HFFc6 (cell line): ENCODE measurements at regions not wholly inside any gene's neighbourhood (a gene's known extent, or its start where the extent isn't known, plus 50 kb on each side); places are given as distances from the start of the nearest gene placed in this dataset.

Experiments
- DNase-seq: peaks from one replicate; pipeline ENCODE4 v3.0.0-alpha.2; 2018
- H3K27ac Mint-ChIP-seq: 2 replicates; pipeline ENCODE4 v1.8.0; 2020; ENCODE audit warnings: mild to moderate bottlenecking, mixed read lengths
- H3K27me3 Mint-ChIP-seq: 2 replicates; pipeline ENCODE4 v1.8.0; 2021; ENCODE audit warnings: mild to moderate bottlenecking, moderate library complexity, mixed read lengths; ENCODE audit not compliant: insufficient read depth
- H3K36me3 Mint-ChIP-seq: 2 replicates; pipeline ENCODE4 v1.8.0; 2021; ENCODE audit warnings: low read depth, mixed read lengths
- H3K4me1 Mint-ChIP-seq: 2 replicates; pipeline ENCODE4 v1.8.0; 2020; ENCODE audit warnings: low read depth, mixed read lengths
- H3K4me3 Mint-ChIP-seq: 2 replicates; pipeline ENCODE4 v1.8.0; 2020; ENCODE audit warnings: mild to moderate bottlenecking, moderate library complexity, mixed read lengths
- H3K9me3 Mint-ChIP-seq: 2 replicates; pipeline ENCODE4 v1.8.0; 2020; ENCODE audit warnings: mild to moderate bottlenecking, mixed read lengths
- TF ChIP-seq, protein P1 (sequence below): fragments of 200-600 bp; sonication (generic); IDR thresholded peaks from 2 replicates; pipeline ENCODE4 v1.5.0; 2021; ENCODE audit warnings: antibody characterized with exemption, mild to moderate bottlenecking

DNA sequence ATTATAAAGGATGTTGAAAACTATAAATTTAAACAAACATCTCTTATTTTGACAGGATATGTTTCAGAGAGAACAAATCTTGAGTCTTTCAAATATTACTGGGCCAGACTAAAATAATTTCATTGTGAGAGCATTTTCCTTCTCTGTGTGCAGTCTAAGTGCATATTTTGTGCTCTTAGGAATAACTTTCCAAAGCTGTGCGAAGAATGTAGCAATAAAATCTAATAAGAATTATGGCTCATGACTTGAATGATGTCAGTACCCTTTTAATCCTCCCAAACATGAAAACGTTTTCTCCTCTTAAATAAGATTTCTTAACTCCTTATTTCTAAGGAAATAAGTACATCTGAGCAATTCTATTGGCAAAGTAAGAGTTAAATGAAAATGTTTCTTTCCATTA lies 76.2 kb upstream of the EFEMP1 start:
- H3K27me3 Mint-ChIP-seq, result no peaks in the 10 kb centered on the region; the same call in 1 of the 2 replicates
- TF ChIP-seq, protein P1, sequence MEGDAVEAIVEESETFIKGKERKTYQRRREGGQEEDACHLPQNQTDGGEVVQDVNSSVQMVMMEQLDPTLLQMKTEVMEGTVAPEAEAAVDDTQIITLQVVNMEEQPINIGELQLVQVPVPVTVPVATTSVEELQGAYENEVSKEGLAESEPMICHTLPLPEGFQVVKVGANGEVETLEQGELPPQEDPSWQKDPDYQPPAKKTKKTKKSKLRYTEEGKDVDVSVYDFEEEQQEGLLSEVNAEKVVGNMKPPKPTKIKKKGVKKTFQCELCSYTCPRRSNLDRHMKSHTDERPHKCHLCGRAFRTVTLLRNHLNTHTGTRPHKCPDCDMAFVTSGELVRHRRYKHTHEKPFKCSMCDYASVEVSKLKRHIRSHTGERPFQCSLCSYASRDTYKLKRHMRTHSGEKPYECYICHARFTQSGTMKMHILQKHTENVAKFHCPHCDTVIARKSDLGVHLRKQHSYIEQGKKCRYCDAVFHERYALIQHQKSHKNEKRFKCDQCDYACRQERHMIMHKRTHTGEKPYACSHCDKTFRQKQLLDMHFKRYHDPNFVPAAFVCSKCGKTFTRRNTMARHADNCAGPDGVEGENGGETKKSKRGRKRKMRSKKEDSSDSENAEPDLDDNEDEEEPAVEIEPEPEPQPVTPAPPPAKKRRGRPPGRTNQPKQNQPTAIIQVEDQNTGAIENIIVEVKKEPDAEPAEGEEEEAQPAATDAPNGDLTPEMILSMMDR, result no peak
- H3K9me3 Mint-ChIP-seq, result no peaks in the 10 kb centered on the region
- no peaks in the 10 kb centered on the region for H3K36me3 Mint-ChIP-seq
- no peak for DNase-seq
- no peak overlapping the region for H3K4me3 Mint-ChIP-seq
- H3K4me1 Mint-ChIP-seq, result peaks cover 6% of the 10 kb centered on the region; the same call in 1 of the 2 replicates
- H3K27ac Mint-ChIP-seq, result no peak overlapping the region

DNA sequence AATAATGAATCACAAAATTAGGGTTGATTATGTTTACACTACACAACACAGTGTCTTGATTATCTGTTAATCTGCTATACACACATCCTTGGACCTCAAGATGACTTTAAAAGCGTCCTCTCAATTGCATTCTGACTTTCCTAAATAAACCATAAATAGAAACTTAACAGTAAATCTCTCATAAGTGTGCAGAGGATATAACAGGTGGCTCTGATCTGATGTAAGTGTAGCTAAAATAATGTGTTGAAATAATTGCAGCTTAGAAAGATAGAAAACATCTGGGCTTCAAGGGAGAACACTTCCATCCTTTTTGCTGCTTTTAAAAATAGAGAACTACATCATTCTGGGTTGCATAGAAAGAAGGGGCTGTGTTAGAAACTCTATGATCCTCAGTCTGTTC lies 78.4 kb upstream of the EFEMP1 start:
- no peak overlapping the region for H3K4me3 Mint-ChIP-seq
- DNase-seq, result no peak
- TF ChIP-seq, protein P1, result no peak
- H3K4me1 Mint-ChIP-seq, result no peaks in the 10 kb centered on the region
- H3K9me3 Mint-ChIP-seq, result no peaks in the 10 kb centered on the region
- no peak overlapping the region for H3K27ac Mint-ChIP-seq
- no peaks in the 10 kb centered on the region; the same call in 1 of the 2 replicates for H3K27me3 Mint-ChIP-seq
- H3K36me3 Mint-ChIP-seq, result no peaks in the 10 kb centered on the region

DNA sequence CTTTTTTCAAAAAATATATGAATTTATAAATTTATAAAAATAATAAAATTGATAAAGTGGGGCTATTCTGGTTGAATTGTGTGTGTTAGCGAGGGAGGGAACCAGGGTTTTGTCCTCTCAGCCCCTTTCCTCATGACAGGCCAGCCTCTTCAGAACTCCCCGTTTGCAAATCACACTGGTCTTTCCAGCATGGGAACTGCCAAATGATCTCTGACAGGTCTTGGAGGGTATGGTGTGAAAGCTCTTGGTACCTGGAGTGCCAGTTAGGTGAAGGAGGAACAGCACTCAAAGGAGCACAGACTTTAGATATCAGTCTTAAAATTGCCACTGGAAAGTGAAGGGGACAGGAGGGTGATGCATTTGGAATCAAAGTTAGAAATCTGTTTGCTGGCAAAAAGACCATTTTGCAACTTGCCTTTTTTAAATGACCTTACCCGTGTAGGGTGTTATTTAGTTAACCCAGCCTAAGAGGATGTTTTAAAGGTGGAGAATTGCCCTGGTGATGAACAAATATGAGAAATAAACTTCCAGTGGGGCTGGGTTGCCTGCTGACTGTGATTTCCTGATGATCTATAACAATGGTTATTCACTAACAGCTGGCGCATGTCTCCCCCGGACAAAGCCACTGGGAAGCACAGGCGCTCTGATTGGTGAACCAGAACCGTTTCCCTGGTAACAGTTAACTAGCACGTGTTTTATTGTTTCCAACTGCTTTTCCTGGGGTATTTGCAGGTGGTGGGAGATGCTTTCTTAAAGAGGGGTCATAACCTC lies 85.3 kb upstream of the EFEMP1 start:
- Mint-ChIP-seq H3K36me3 (no peaks in the 10 kb centered on the region), H3K9me3 (no peaks in the 10 kb centered on the region), H3K4me1 (peaks cover 10% of the 10 kb centered on the region), H3K27ac (no peak overlapping the region), H3K4me3 (no peak overlapping the region), H3K27me3 (no peaks in the 10 kb centered on the region)
- TF ChIP-seq, protein P1, result no peak
- peak; percentile 71 for DNase-seq

DNA sequence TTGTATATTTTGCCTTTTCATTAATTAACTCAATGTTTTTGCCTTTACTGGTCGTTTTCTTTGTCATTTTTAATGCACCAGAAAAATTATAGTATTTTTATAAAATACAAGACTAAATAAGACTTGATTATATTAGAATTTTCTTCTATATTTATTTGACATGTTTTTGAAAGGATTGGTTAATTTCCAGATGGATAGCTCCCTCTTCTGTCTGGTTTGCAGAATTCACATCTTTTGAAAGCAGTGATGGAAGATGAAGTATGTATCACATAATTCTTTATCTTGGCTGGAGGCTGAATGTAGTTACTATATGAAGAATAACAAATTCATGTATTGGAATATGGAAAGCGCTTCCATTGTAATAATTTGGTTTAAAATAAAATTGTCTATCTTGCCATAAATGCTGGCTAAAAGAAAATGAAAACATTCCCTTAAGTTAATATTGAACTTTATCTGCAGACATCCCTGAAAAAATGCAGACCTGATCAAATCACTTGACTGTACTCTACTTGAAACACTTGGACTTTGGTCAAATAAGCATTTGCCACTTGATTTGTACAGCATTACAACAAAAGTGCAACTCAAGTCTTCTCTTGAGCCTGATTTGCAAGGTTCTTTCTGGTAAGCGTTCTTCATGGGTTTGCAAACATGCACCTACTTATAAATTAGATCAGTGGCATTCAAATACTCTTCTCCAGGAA lies 86.3 kb upstream of the EFEMP1 start:
- H3K27ac Mint-ChIP-seq, result no peak overlapping the region
- TF ChIP-seq, protein P1, result peak; percentile 89
- DNase-seq, result peak; percentile 48

DNA sequence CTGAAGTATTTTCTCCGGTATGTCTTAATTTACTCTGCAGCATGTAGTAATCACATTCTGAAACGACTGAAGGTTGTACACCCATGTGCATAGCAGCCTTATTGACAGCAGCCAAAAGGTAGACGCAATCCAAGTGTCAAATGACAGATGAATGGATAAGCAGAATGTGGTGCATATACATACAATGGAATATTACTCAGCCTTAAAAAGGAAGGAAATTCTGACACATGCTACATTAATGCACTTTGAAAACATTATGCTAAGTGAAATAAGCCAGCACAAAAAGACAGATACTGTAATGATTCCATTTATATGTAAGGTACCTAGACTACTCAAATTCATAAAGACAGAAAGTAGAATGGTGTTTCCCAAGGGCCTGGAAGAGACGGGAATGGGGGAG lies 88.0 kb upstream of the EFEMP1 start:
- no peak for DNase-seq
- Mint-ChIP-seq H3K4me1 (peaks cover 17% of the 10 kb centered on the region), H3K9me3 (no peaks in the 10 kb centered on the region), H3K27ac (no peak overlapping the region), H3K27me3 (no peaks in the 10 kb centered on the region), H3K36me3 (no peaks in the 10 kb centered on the region), H3K4me3 (no peak overlapping the region)
- TF ChIP-seq, protein P1, result no peak

More for the DNA sequence above, 86.3 kb upstream of the EFEMP1 start:
- Mint-ChIP-seq H3K36me3 (no peaks in the 10 kb centered on the region), H3K4me1 (peaks cover 10% of the 10 kb centered on the region), H3K27me3 (no peaks in the 10 kb centered on the region), H3K4me3 (no peak overlapping the region), H3K9me3 (no peaks in the 10 kb centered on the region)
